ENCODE measurements at regions not wholly inside any gene's neighbourhood (a gene's known extent, or its start where the extent isn't known, plus 50 kb on each side); places are given as distances from the start of the nearest gene placed in this dataset.

- DNase-seq, result no peak
Observed at GRCh38 chr18:78676622-78677482, 302.8 kb upstream of the SALL3 start.

DNA sequence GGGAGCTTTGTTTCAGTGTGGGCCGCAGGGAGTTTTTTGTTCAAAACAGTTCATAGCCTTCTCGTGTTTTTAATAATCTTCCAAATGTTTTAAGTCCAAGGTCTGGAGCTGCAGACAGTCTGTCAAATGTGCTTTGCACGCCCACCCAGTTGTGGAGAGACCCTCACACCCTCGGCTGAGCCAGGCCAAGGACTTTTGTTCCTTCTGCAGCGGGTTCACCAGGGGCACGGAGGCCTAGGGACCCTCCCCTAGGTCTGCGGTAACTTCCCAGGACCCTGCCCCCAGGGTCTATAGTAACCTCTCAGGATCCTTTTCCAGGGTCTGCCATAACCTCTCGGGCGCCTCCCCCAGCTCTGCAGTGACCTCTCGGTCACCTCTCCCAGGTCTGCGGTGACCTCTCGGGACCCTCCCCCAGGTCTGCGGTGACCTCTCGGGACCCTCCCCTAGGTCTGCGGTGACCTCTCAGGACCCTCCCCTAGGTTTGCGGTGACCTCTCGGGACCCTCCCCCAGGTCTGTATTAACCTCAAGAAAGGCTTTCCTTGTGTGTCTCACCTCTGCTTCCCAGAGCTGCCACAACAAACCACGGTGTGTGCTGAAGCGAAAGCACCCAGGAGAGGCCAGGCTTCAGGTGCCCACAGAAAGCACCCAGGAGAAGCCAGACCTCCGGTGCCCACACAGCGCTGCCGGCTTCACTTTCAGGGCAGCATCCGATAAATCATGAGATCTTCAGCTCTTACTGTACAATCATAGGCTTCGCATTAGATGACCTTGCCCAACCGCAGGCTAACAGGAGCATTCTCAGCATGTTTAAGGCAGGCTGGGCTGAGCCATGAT is 301.9 kb upstream of the SALL3 start:
- no peak for DNase-seq

- DNase-seq, result no peak
Observed at GRCh38 chr18:78678318-78678695, 301.3 kb upstream of the SALL3 start.

- no peak for DNase-seq
Observed at GRCh38 chr18:78679031-78679430, 300.6 kb upstream of the SALL3 start.

DNA sequence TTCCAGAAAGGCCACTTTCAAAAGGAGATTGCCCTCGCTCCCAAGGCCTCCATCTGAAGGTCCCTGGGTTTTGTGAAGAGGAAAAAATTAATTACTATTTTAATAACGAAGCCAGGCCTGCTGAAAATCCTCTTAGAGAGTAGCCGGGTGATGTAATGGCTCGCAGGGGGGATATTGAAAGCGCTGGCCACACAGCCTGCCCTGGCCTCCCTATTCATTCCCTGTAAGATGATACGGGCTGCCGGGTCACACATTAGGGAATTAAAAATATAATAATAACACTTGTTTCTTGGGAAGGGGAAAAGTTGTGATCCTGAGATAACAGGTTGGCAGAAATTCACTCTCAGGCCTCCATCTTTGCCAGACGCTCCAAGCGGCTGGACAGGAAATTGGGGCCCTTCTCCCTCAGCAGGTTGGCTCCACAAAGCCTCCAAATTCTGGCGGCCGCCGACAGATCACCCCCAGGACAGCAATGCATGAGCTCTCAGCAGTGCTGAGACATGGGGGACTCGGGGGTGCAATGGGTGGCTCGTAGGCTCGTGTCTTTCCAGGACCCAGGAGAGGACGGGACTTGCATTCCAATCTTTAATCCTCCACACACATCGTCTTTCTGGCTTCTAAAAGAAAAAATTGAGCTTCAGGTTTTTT is 299.9 kb upstream of the SALL3 start:
- DNase-seq, result no peak

DNA sequence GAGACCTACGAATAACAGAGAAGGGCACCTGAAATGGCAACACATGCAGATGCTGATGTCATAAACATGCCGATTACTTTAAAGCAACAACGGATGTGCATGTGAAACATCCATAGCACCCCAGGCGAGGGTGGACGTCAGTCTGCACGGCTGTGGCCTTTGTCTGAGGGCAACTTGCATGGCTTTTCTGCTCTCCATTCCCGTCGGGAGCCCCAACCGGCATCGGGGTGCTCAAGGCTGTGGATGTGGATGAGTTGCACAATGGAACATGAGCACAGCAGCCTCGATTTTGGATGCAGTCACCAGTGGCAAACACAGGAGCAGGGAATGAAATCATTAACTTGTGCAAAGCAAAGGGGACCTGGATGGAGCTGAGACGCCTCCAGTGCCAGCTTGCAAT is 298.2 kb upstream of the SALL3 start:
- DNase-seq, result no peak

GRCh38 chr18:78681934-78682333 is 297.7 kb upstream of the SALL3 start:
- no peak for DNase-seq

DNA sequence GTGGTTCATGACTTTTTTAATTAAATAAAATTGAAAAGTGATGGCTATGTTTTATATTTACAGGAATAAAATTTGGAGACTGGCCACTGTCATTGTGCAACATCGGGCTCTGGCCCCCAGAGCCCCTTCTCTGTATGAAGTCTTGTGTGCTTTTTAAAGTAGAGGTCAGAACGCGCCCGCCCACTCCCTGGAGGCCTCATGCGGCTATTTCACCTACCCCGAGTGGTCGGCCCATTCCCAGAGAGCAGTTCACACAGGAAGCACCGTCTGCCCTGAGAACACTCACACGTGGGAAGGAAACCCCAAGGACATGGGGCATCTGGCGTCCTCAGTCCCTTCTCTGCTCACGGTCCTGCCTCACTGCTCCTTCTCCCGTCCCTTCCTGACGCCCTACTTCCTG is 296.9 kb upstream of the SALL3 start:
- DNase-seq, result no peak

- no peak for DNase-seq
Observed at GRCh38 chr18:78683191-78684010, 296.2 kb upstream of the SALL3 start.

- no peak for DNase-seq
Observed at GRCh38 chr18:78685250-78685979, 294.2 kb upstream of the SALL3 start.

DNA sequence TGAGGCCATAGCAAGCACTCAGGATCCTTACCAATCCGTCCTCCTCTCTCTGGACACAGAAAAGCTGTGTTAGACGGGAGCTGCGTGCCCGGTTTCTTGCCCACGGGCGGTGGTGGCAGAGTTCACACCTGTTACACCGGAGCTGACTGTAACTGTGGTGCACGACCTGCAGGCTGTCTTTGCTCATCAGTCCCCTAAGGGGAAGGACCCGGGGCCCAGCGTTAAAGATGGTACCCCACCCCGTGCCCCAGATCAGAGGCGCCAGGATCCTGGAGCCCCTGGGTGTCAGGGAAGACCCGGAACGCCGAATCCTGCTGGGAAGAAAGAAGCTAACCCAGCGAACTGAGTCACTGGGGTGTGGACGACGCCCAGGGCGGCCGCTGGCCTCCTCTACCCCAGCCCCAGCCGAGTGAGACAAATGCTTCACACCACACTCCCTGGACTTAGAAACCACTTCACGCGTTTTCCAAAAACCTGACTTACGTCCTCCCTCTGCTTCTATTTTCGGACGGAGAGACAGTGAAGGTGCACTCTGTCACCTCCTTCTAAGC is 293.6 kb upstream of the SALL3 start:
- DNase-seq, result no peak

DNA sequence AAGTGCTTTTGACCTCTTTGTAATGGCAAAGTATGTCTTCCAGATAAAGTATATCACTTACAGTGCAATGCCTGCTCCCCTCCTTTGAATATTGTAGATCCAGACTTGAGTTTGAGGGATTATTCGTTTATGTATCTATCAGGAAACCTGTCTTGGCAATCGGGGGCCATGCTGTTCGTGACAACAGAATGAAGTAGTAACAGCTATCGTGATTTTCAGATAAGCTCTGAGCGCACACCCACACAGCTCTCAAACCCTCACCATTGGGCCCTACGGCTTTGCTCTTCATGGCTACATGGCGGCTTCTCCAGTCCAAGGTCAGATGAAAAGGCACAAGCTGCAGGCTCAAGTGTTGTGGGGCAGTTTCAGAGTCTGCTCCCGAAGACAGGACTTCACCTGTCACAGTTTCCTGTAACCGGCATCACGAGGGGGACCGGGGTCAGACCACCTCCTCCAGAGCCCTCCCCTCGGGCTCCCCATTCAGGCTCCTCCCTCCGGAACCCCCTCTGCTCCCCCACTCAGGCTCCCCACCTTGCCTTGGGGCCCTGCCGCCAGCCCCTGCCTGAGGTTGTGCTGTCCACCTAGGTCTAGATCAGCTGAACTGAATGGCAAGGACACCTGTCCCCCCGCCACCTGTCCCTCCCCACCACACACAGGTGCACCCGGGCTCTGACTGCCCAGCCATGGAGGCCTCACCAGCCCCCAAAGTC is 292.5 kb upstream of the SALL3 start:
- DNase-seq, result no peak

DNA sequence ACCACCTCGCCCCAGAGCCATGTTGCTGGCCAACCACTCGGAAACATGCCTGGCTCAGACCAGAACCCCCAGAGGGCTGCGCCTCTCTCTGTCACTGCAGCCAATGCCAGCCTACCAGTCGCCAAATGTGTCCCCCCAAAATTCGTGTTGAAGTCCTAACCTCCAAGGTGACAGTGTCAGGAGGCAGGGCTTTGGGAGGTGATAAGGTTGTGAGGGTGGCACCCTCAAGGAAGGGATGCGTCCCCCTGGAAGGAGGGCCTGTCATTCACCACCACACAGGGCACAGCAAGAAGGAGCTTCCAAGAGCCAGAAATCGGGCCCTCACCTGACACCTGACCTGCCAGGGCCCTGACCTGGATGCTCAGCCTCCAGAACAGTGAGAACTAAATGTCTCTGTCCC is 291.9 kb upstream of the SALL3 start:
- DNase-seq, result no peak

GRCh38 chr18:78688249-78688648 is 291.4 kb upstream of the SALL3 start:
- no peak for DNase-seq

GRCh38 chr18:78688916-78689315 is 290.7 kb upstream of the SALL3 start:
- DNase-seq, result no peak

GRCh38 chr18:78689606-78690005 is 290.0 kb upstream of the SALL3 start:
- DNase-seq, result no peak

DNA sequence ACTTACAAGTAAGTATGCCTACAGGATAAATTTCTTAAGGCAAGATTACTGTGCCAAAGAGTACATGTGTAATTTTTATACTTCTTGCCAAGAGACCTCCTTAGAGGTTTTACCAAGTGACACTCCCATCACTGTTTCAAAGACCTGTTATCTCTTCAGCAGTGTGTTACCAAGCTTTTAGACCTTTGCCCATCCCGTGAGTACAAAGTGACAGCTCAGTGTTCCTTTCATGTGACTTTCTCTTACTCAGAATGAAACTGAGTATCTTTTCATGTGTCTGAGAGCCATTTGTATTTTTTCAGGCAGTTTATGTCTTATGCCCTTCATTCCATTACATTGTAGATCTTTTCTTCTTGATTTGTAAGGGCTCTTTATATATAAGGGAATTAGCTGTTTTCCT is 287.5 kb upstream of the SALL3 start:
- no peak for DNase-seq

- DNase-seq, result no peak
Observed at GRCh38 chr18:78693429-78693828, 286.2 kb upstream of the SALL3 start.

GRCh38 chr18:78696698-78697435 is 282.8 kb upstream of the SALL3 start:
- no peak for DNase-seq

DNA sequence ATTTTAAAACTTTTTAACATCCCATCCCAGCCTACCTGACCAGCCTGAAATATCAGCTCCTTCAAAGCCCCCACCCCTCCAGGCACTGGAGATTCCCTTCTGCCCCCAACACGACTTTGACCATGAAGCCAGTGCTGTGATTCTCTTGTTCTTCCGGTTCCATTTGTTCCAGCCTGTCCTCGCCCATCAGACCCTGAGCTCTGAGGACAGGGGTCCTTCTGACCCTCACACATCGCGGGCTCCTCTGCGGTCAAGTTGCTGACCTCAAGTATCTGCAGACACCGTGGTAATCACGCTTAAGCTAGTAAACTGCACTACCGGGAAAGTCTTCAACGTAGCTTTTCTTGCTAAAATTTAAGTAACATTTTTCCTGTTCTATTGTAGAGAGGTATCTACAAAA is 282.2 kb upstream of the SALL3 start:
- no peak for DNase-seq

Measured in activated CD8-positive, alpha-beta memory T cell treated with anti-CD3 and anti-CD28 coated beads for 24 hours (primary cell).